ENCODE measurements at regions not wholly inside any gene's neighbourhood (a gene's known extent, or its start where the extent isn't known, plus 50 kb on each side); places are given as distances from the start of the nearest gene placed in this dataset.
"Not testable (repeated sequence)": the region's sequence is repeated elsewhere in the genome, so short reads cannot be mapped to it uniquely, and the experiment has no call there.

- peak in 2 of 10 donors; percentile 66 to 77 for DNase-seq
- intact Hi-C loops (cut with DNase I) = no loop called here
Measured at GRCh38 chr13:80707000-80707983, 366.4 kb upstream of the SPRY2 start.

- peak in 1 of 10 donors; percentile 70 for DNase-seq
- intact Hi-C loops (cut with DNase I) = no loop called here
Measured at GRCh38 chr13:80706164-80706471, 365.2 kb upstream of the SPRY2 start.

GRCh38 chr13:80705371-80706163 lies 364.6 kb upstream of the SPRY2 start:
- peak in 2 of 10 donors; percentile 40 to 75 for DNase-seq

GRCh38 chr13:80704369-80704768 lies 363.4 kb upstream of the SPRY2 start:
- intact Hi-C loops (cut with DNase I) = no loop called here
- DNase-seq = peak in 1 of 10 donors; percentile 65

More at GRCh38 chr13:80705371-80706163, 364.6 kb upstream of the SPRY2 start:
- intact Hi-C loops (cut with DNase I) = no loop called here

GRCh38 chr13:80695841-80696240 lies 354.9 kb upstream of the SPRY2 start:
- DNase-seq = no peak
- intact Hi-C loops (cut with DNase I) = no loop called here

- intact Hi-C loops (cut with DNase I); DNase-seq: not testable (repeated sequence)
Measured at GRCh38 chr13:80691814-80692213, 350.9 kb upstream of the SPRY2 start.

- DNase-seq = no peak
- intact Hi-C loops (cut with DNase I) = no loop called here
Measured at GRCh38 chr13:80690208-80690607, 349.3 kb upstream of the SPRY2 start.

GRCh38 chr13:80688593-80688992 lies 347.7 kb upstream of the SPRY2 start:
- intact Hi-C loops (cut with DNase I) = no loop called here
- peak in 1 of 10 donors; percentile 44 for DNase-seq

- intact Hi-C loops (cut with DNase I) = no loop called here
- no peak for DNase-seq
Measured at GRCh38 chr13:80685942-80686341, 345.0 kb upstream of the SPRY2 start.

- intact Hi-C loops (cut with DNase I) = no loop called here
- no peak for DNase-seq
Measured at GRCh38 chr13:80684217-80684991, 343.5 kb upstream of the SPRY2 start.

GRCh38 chr13:80680786-80681366 lies 339.9 kb upstream of the SPRY2 start:
- intact Hi-C loops (cut with DNase I) = no loop called here

GRCh38 chr13:80679423-80679822 lies 338.5 kb upstream of the SPRY2 start:
- intact Hi-C loops (cut with DNase I) = no loop called here
- DNase-seq = no peak

More at GRCh38 chr13:80680786-80681366, 339.9 kb upstream of the SPRY2 start:
- no peak for DNase-seq

GRCh38 chr13:80677227-80677626 lies 336.3 kb upstream of the SPRY2 start:
- no peak for DNase-seq
- intact Hi-C loops (cut with DNase I) = no loop called here

GRCh38 chr13:80675442-80675841 lies 334.5 kb upstream of the SPRY2 start:
- DNase-seq; intact Hi-C loops (cut with DNase I): not testable (repeated sequence)

- DNase-seq = no peak
- intact Hi-C loops (cut with DNase I) = no loop called here
Measured at GRCh38 chr13:80671773-80672172, 330.8 kb upstream of the SPRY2 start.

GRCh38 chr13:80669112-80669511 lies 328.2 kb upstream of the SPRY2 start:
- intact Hi-C loops (cut with DNase I) = no loop called here
- no peak for DNase-seq

- DNase-seq = no peak
- intact Hi-C loops (cut with DNase I) = no loop called here
Measured at GRCh38 chr13:80668452-80668851, 327.5 kb upstream of the SPRY2 start.

GRCh38 chr13:80666782-80667552 lies 326.0 kb upstream of the SPRY2 start:
- intact Hi-C loops (cut with DNase I) = no loop called here
- DNase-seq = no peak

GRCh38 chr13:80665792-80666333 lies 324.9 kb upstream of the SPRY2 start:
- intact Hi-C loops (cut with DNase I) = no loop called here
- no peak for DNase-seq

Data from posterior cingulate gyrus (tissue), 11 donors.